ENCODE measurements at regions not wholly inside any gene's neighbourhood (a gene's known extent, or its start where the extent isn't known, plus 50 kb on each side); places are given as distances from the start of the nearest gene placed in this dataset.

DNA sequence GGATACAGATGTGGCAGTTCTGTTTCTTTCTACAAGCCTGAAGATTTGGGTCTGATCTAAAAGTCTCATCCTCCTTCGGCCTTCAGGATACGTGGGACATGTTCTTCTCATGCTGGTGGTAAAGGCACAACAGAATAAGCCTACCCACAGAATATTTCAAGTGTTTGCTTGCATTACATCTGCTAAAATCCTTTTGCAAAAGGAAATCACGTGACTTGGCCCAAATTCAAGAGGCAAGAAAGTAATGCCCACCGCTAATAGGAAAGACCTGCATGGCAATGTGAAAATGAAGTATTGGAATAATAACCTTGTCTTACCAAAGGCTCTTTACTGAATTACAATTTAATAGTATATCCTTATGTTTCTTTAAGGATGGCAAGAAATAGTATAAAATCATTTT is 439.9 kb upstream of the TGFBR2 start:
- DNase-seq (ENCODE audit: low read depth, low spot score) (no peak), ATAC-seq (no peak)
- H3K4me3 ChIP-seq (ENCODE audit: low read depth in 2 of 2, low read length in 2 of 2): no peak overlapping the region
- POLR2A ChIA-PET: no interaction called here
- H3K36me3 ChIP-seq (ENCODE audit: control insufficient read depth, insufficient read depth, low read length): no peaks in the 10 kb centered on the region
- H3K9me3 ChIP-seq (ENCODE audit: control insufficient read depth, insufficient read depth, low read depth, low read length): no peaks in the 10 kb centered on the region; the same call in 1 of the 2 replicates
- no TSS peak for BruUV-seq (replicated peaks)
- H3K27ac ChIP-seq (ENCODE audit: low read length): no peak overlapping the region
- CTCF ChIA-PET: no interaction called here
- no peaks in the 10 kb centered on the region for H3K27me3 ChIP-seq (ENCODE audit: control insufficient read depth, insufficient read depth, low read length)
- no peaks in the 10 kb centered on the region for H3K4me1 ChIP-seq (ENCODE audit: control insufficient read depth, insufficient read depth, low read length)
- in situ Hi-C loops (cut with HindIII; ENCODE audit: low pct_unique_long_range_greater_than_20kb, low sequenced_read_pairs) (no loop called here), intact Hi-C loops (cut with micrococcal nuclease; ENCODE audit: unreplicated experiment) (no loop called here)
- TF ChIP-seq TCF7L2 (IDR thresholded peaks at IDR 0.05; ENCODE audit: low read depth, low read length): no peak
- no peak for TF ChIP-seq POLR2AphosphoS5 (IDR thresholded peaks at IDR 0.05; ENCODE audit: low read depth, low read length)
- no peak for TF ChIP-seq SIN3A (IDR thresholded peaks at IDR 0.05; ENCODE audit: borderline replicate concordance, insufficient read depth, low read depth, low read length)
- TF ChIP-seq, protein P1, sequence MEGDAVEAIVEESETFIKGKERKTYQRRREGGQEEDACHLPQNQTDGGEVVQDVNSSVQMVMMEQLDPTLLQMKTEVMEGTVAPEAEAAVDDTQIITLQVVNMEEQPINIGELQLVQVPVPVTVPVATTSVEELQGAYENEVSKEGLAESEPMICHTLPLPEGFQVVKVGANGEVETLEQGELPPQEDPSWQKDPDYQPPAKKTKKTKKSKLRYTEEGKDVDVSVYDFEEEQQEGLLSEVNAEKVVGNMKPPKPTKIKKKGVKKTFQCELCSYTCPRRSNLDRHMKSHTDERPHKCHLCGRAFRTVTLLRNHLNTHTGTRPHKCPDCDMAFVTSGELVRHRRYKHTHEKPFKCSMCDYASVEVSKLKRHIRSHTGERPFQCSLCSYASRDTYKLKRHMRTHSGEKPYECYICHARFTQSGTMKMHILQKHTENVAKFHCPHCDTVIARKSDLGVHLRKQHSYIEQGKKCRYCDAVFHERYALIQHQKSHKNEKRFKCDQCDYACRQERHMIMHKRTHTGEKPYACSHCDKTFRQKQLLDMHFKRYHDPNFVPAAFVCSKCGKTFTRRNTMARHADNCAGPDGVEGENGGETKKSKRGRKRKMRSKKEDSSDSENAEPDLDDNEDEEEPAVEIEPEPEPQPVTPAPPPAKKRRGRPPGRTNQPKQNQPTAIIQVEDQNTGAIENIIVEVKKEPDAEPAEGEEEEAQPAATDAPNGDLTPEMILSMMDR (IDR thresholded peaks at IDR 0.05): no peak
- TF ChIP-seq, protein P2, sequence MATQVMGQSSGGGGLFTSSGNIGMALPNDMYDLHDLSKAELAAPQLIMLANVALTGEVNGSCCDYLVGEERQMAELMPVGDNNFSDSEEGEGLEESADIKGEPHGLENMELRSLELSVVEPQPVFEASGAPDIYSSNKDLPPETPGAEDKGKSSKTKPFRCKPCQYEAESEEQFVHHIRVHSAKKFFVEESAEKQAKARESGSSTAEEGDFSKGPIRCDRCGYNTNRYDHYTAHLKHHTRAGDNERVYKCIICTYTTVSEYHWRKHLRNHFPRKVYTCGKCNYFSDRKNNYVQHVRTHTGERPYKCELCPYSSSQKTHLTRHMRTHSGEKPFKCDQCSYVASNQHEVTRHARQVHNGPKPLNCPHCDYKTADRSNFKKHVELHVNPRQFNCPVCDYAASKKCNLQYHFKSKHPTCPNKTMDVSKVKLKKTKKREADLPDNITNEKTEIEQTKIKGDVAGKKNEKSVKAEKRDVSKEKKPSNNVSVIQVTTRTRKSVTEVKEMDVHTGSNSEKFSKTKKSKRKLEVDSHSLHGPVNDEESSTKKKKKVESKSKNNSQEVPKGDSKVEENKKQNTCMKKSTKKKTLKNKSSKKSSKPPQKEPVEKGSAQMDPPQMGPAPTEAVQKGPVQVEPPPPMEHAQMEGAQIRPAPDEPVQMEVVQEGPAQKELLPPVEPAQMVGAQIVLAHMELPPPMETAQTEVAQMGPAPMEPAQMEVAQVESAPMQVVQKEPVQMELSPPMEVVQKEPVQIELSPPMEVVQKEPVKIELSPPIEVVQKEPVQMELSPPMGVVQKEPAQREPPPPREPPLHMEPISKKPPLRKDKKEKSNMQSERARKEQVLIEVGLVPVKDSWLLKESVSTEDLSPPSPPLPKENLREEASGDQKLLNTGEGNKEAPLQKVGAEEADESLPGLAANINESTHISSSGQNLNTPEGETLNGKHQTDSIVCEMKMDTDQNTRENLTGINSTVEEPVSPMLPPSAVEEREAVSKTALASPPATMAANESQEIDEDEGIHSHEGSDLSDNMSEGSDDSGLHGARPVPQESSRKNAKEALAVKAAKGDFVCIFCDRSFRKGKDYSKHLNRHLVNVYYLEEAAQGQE (IDR thresholded peaks at IDR 0.05; ENCODE audit: insufficient read depth in 1 of 2, low read depth in 2 of 2, low read length in 1 of 2): no peak

DNA sequence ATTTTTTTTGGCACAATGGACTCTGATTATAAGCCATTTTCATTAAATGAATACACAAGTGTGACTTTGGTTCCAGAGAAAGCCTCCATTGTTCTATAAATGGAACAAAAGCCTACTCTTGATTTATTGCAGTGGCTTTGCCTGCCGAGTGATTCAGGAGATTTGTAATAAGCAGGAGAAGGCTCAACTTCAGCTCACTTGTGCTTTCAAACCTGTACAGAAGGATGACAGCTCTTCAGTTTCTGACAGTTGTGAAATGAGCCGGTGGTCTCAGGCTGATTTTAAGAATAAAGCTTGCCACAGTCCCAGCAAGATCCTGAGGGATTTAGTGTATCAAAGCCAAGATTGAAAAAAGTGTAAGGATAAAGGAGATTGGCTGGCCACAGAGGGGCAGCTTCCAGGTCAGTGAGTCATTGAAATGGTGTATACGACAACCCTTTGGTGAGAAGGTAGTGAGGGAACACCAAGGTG is 438.8 kb upstream of the TGFBR2 start:
- ATAC-seq: no peak

DNA sequence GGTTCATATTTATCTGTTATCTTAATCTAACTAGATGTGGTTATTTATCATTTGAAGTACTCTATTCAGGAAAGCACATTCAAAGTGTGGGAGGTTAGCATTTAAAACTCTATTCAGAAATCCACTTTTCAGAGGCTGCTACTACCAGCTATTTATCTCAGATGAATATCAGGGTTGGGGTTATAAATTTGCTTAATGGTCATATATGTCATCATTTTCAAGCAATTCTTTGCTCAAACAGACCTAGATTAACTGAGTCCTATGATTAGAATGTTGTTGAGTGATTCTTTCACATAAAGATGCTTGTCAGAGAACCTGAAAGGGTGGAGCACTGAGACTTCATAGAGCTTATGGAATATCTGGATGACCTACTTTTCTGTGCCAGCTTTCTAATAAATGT is 436.9 kb upstream of the TGFBR2 start:
- POLR2A ChIA-PET: no interaction called here
- Histone ChIP-seq H3K27ac (ENCODE audit: low read length) (no peak overlapping the region), H3K4me1 (ENCODE audit: control insufficient read depth, insufficient read depth, low read length) (no peaks in the 10 kb centered on the region), H3K4me3 (ENCODE audit: low read depth in 2 of 2, low read length in 2 of 2) (no peak overlapping the region), H3K27me3 (ENCODE audit: control insufficient read depth, insufficient read depth, low read length) (no peaks in the 10 kb centered on the region), H3K9me3 (ENCODE audit: control insufficient read depth, insufficient read depth, low read depth, low read length) (no peaks in the 10 kb centered on the region; the same call in 1 of the 2 replicates), H3K36me3 (ENCODE audit: control insufficient read depth, insufficient read depth, low read length) (no peaks in the 10 kb centered on the region)
- CTCF ChIA-PET: no interaction called here
- in situ Hi-C loops (cut with HindIII; ENCODE audit: low pct_unique_long_range_greater_than_20kb, low sequenced_read_pairs): no loop called here
- ATAC-seq (no peak), DNase-seq (ENCODE audit: low read depth, low spot score) (no peak)
- no TSS peak for BruUV-seq (replicated peaks)
- intact Hi-C loops (cut with micrococcal nuclease; ENCODE audit: unreplicated experiment): no loop called here
- no peak for TF ChIP-seq TCF7L2 (IDR thresholded peaks at IDR 0.05; ENCODE audit: low read depth, low read length)
- TF ChIP-seq, protein P2 (IDR thresholded peaks at IDR 0.05; ENCODE audit: insufficient read depth in 1 of 2, low read depth in 2 of 2, low read length in 1 of 2): no peak

More for the DNA sequence above, 438.8 kb upstream of the TGFBR2 start:
- ChIA-PET CTCF (no interaction called here), POLR2A (no interaction called here)
- H3K27ac ChIP-seq (ENCODE audit: low read length): no peak overlapping the region
- H3K9me3 ChIP-seq (ENCODE audit: control insufficient read depth, insufficient read depth, low read depth, low read length): no peaks in the 10 kb centered on the region; the same call in 1 of the 2 replicates
- intact Hi-C loops (cut with micrococcal nuclease; ENCODE audit: unreplicated experiment): no loop called here
- no peaks in the 10 kb centered on the region for H3K27me3 ChIP-seq (ENCODE audit: control insufficient read depth, insufficient read depth, low read length)
- no peak overlapping the region for H3K4me3 ChIP-seq (ENCODE audit: low read depth in 2 of 2, low read length in 2 of 2)
- BruUV-seq (replicated peaks): no TSS peak
- no peaks in the 10 kb centered on the region for H3K36me3 ChIP-seq (ENCODE audit: control insufficient read depth, insufficient read depth, low read length)
- TF ChIP-seq TCF7L2 (IDR thresholded peaks at IDR 0.05; ENCODE audit: low read depth, low read length) (no peak), SIN3A (IDR thresholded peaks at IDR 0.05; ENCODE audit: borderline replicate concordance, insufficient read depth, low read depth, low read length) (no peak)
- H3K4me1 ChIP-seq (ENCODE audit: control insufficient read depth, insufficient read depth, low read length): no peaks in the 10 kb centered on the region
- in situ Hi-C loops (cut with HindIII; ENCODE audit: low pct_unique_long_range_greater_than_20kb, low sequenced_read_pairs): no loop called here
- DNase-seq (ENCODE audit: low read depth, low spot score): no peak

Measured in Panc1 (cell line).